ENCODE measurements at regions not wholly inside any gene's neighbourhood (a gene's known extent, or its start where the extent isn't known, plus 50 kb on each side); places are given as distances from the start of the nearest gene placed in this dataset.

- H4K8ac ChIP-seq (replicated peaks; ENCODE audit: insufficient read length, low read depth, low read length) = no peak overlapping the region
- no peak overlapping the region for H2BK5ac ChIP-seq (ENCODE audit: insufficient read length, low read length)
- no peak overlapping the region for H3K14ac ChIP-seq (ENCODE audit: insufficient read depth, low read length)
- no peak overlapping the region for H3K27ac ChIP-seq (ENCODE audit: insufficient read length, low read depth, low read length)
- TF ChIP-seq CTCF (conservative IDR thresholded peaks at IDR 0.05) = no peak
- no CpG with 5 or more reads among the region's 7 CpGs for WGBS (ENCODE audit: extremely low coverage, insufficient read length, low lambda C conversion rate)
- Mint-ChIP-seq H3K27ac (no peak overlapping the region), H3K9me3 (no peaks in the 10 kb centered on the region), H3K27me3 (ENCODE audit: low read depth) (no peaks in the 10 kb centered on the region), H3K36me3 (ENCODE audit: insufficient read depth in 1 of 3, low read depth in 3 of 3) (no peaks in the 10 kb centered on the region), H3K4me1 (peaks cover 18 to 22% of the 10 kb centered on the region in 2 experiments), H3K4me3 (no peak overlapping the region)
- no peak overlapping the region for H3K9ac ChIP-seq (ENCODE audit: extremely low read depth, insufficient read length, low read length)
- no peaks in the 10 kb centered on the region for H3K79me1 ChIP-seq (ENCODE audit: insufficient read depth, low read depth, low read length, poor library complexity, severe bottlenecking)
- H3K23ac ChIP-seq (ENCODE audit: insufficient read length, low read depth, low read length) = no peak overlapping the region
- H3K56ac ChIP-seq (ENCODE audit: insufficient read length, low read depth, low read length) = no peak overlapping the region
- H2AFZ ChIP-seq (ENCODE audit: low read length) = no peak overlapping the region
- no peaks in the 10 kb centered on the region for H3K9me3 ChIP-seq (ENCODE audit: control insufficient read depth, low read depth, low read length)
- no peak overlapping the region for H3K4me2 ChIP-seq (ENCODE audit: insufficient read depth, insufficient read length, low read length)
- H2AK5ac ChIP-seq (ENCODE audit: insufficient read length, low read length) = no peak overlapping the region
- H2BK15ac ChIP-seq (ENCODE audit: low read depth, low read length) = no peak overlapping the region
- no peaks in the 10 kb centered on the region for H3K23me2 ChIP-seq (ENCODE audit: insufficient read length, low read depth, low read length, poor library complexity, severe bottlenecking)
- no peak overlapping the region for H4K5ac ChIP-seq (ENCODE audit: insufficient read length, low read depth, low read length)
- no peak overlapping the region for H3K18ac ChIP-seq (ENCODE audit: insufficient read length, low read depth, low read length)
- H4K91ac ChIP-seq (ENCODE audit: insufficient read length, low read depth, low read length) = no peak overlapping the region
- H3K4me1 ChIP-seq (ENCODE audit: insufficient read depth, low read length) = no peaks in the 10 kb centered on the region; the same call in 1 of the 2 replicates
- H2BK120ac ChIP-seq (ENCODE audit: low read depth, low read length, poor library complexity, severe bottlenecking) = no peak overlapping the region
- H3T11ph ChIP-seq (ENCODE audit: low read length) = no peak overlapping the region
- H4K20me1 ChIP-seq (ENCODE audit: control insufficient read depth, insufficient read depth, insufficient read length) = no peaks in the 10 kb centered on the region
- no peak overlapping the region for H2BK20ac ChIP-seq (ENCODE audit: low read depth, low read length, poor library complexity, severe bottlenecking)
- no peak overlapping the region for H3K4ac ChIP-seq (ENCODE audit: low read depth, low read length)
- H3K79me2 ChIP-seq (ENCODE audit: insufficient read depth, low read length) = no peaks in the 10 kb centered on the region
- DNase-seq = no peak
- H3K27me3 ChIP-seq (ENCODE audit: insufficient read depth, low read length) = no peaks in the 10 kb centered on the region
- no peak overlapping the region for H2BK12ac ChIP-seq (ENCODE audit: insufficient read length, low read depth, low read length)
These were observed 87.3 kb downstream of the SEC61B start for GRCh38 chr9:99309141-99309939.
